Hepatic stellate cell (primary cell): ENCODE measurements at regions not wholly inside any gene's neighbourhood (a gene's known extent, or its start where the extent isn't known, plus 50 kb on each side); places are given as distances from the start of the nearest gene placed in this dataset.
"Not testable (repeated sequence)": the region's sequence is repeated elsewhere in the genome, so short reads cannot be mapped to it uniquely, and the experiment has no call there.

ENCODE experiments used
- DNase-seq: peaks from one replicate; pipeline ENCODE4 v3.0.0; 2011; ENCODE audit warnings: low spot score

DNA sequence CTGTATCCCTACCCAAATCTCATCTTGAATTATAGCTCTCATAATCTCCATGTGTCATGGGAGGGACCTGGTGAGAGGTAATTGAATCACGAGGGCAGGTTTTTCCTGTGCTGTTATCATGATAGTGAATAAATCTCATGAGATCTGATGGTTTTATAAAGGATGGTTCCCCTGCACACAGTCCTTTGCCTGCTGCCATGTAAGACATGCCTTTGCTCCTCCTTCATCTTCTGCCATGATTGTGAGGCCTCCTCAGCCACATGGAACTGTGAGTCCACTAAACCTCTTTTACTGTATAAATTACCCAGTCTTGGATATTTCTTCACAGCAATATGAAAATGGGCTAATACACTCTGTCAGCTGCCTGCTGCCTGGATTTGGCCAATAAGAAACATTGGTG lies 133.8 kb upstream of the POU3F1 start:
- DNase-seq = not testable (repeated sequence)

DNA sequence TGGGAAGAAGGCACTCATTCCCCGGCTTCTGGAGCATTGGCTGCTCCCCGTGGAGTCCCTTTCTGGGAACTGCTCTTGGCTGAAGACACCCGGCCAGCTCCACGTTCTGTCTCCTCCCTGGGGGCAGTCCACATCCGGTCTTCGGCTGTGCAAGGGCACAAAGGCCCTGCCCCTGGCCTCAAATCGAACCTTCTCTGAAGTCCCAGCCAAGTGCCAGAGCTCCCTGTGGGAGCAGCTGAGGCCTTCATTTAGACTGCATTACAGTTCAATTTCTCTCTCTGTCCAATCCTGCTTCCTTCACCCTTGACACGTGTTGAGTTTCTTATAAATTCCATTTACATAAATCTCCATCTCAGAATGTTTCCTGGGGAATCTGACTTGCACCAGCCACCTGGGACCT lies 132.9 kb upstream of the POU3F1 start:
- no peak for DNase-seq

DNA sequence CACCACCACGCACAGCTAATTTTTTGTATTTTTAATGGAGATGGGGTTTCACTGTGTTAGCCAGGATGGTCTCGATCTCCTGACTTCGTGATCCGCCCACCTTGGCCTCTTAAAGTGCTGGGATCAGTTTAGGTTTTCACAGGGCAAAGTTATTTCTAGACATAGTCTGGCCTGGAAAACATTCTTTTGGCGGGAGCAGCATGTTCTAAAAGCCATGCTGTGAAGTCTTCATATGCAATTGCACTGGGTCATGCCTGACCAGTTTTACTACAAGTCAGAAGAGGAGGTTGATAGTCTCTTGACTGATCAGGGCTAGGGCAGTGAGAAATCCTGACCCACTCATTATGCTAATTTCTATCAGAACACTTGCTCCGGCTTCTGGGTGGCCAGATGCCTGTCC lies 131.6 kb upstream of the POU3F1 start:
- DNase-seq = no peak

DNA sequence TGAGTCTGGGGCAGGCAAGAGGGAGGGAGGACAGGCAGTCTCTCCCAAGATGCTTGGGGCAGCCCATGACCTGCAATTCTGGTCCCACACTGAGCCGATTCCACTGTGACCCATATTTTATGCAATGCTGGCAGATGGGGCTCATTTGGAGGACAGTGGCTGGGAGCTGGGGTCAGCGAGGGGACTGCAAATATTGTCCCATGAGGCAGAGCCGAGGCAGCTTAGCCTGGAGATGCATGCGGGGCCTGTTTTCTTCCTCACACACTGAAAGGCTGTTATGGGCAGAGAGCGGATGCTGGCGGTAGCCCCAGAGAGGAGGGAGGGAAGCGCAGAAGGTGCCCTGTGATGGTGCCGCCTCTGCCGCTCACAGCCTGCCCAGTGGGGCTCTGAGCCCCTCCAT lies 128.5 kb upstream of the POU3F1 start:
- DNase-seq = no peak

DNA sequence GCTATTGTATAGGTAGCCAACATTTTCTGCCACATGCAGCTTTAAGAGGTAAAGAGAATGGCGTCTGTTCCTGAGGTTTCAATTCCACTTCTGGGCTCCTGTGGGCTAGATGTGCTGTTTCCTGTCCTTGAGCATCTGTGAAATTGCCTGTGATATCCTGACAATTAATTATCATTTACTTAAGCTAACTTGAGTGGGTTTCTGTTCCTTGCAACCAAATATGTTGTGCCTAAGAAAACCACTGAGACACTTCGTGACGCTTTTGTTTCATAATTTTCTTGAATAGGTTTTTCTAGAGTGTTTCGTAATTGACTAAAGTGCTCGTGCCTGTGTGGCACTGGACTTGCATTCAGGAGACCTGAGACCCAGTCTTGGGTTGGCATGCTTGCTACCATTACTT lies 127.3 kb upstream of the POU3F1 start:
- DNase-seq = no peak

DNA sequence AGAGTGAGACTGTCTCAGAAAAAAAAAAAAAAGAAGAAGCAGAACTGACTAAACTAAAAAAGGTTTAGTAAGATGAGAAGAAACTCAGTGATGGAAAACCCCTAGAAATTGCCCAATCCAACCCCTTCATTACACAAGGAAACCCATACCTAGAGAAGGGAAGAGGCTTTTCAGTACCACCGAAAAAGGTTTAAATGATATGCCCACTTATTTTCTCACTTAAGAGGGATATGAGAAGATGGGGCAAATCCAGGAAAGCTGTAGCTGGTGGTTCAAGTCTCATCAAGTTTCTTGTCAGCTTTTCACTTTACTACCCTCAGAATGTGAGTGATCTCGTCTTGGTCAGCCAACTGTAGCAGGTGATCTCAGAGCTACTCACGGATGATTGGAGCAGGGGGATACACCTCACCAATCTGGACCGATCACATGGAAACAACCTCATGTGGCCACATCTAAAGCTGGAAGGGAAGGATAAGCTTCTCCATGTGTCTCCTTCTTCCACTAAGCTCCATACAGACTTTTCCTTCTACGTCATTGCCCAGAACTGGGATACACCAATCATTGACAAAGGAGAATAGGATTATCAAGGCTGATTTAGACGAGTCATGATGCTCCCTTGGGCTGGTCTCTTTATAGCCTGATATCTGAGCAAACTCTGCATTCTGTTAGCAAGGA lies 126.7 kb upstream of the POU3F1 start:
- no peak for DNase-seq

DNA sequence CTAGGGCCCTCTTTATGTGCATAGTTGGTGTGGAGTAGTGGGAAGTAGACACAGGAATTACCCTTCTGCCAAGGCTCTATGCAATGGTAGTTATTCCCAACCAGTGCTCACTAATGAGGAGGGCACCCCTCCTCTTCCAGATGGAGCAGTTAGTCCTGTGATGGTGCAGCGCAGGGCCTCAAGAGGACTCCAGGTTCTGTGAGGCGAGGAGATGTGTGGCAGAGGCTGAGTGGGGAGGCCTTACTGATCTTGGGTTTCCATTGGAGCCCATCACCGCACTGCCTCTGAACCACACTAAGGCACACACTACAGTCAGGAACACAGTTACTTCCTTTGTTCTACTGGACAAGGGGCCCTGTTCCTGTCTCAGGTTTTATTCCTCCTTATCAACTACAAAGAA lies 122.5 kb upstream of the POU3F1 start:
- no peak for DNase-seq

DNA sequence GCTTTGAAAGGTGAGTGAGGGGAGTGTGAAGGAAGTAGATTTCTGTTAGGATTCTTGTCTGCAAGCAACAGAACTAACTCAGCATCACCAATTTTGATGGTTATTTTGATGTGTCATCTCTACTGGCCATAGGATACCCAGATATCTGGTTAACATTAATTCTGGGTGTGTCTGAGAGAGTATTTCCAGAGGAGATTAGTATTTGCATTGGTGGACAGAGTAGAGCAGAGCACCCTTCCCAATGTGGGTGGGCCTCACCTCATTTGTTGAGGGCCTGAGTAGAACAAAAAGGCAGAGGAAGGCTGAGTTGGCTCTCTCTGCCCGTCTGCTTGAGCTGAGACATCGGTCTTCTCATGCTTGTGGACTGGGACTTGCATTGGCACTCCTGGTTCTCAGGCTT lies 121.8 kb upstream of the POU3F1 start:
- no peak for DNase-seq

DNA sequence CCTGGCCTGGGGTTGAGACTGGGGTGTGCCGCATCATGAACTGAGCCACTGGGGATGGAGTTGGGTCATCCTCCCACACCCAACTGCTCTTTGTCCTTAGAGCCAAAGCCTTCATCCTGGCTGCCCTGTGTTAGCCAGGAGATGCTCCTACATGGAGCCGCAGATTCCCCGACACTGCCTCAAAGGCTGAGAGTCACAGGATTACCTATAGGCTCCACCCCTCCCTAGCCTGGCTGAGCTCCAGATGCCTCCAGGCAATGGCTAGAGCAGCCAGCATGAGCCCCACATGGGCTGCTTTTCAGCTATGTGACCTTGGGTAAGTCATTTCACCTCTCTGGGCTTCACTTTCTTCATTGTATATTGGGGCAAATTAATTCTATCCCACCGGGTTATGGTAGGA lies 119.9 kb upstream of the POU3F1 start:
- no peak for DNase-seq

DNA sequence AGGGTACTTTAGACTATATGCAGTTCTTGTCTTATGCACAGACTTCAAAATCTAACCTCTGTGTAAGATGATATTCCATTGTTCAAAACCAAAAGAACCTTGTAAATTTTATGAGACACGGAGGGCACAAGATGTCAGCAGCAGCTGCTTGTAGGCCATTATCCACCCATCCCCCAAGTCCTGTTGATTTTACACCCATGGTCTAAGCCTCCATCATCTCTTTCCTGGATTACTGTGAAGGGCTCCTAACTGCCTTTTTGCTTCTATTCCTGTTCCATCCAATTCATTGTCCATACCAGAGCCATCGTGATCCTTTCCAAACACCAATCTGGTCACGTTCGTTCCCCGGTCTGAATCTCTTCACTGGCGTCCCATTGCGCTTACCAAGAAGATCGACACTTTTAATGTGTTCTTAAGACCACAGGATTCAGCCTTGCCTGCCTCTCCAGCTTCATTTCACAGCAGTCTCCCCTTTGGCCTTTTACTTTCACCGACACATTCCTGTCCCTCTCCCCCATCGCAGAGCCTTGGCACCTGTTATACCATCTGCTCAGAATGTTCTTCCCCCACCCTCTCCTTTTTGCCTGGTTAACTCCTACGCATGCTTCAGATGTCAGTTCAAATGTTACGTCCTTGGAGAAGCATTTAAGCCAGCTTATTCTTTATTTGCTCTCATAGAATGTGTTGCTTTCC lies 107.3 kb upstream of the POU3F1 start:
- no peak for DNase-seq

DNA sequence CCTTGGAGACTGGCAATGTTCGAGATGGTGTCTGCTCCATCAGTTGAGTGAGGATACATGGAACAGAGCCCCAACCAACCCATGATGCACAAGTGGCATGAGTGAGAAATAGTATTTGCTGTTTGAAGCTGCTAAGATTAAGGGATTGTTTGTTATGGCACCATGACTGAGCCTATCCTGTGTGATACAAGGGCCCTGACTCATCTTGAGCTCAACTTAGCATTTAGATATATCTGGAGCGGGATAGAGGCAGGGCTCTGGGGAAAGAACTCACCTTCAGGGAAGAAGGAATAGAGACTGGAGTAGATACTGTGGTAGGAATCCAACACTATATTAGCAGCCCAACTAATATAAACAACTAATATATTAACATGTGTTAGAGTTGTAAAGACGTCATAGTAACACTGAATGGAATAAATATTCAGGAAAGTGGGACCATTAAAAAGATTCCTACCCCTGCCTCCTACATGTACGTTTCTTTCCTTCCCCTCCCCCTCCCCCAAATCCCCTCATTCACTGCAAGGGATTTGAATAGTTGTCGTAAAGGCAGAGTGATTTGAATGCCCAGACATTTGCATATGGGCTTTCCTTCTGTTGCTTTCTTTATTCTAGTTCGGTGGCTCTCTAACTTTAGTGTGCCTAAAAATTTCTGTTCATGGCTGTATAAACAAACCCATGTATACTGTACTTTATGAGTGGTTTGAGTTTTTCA lies 106.6 kb upstream of the POU3F1 start:
- DNase-seq = no peak

DNA sequence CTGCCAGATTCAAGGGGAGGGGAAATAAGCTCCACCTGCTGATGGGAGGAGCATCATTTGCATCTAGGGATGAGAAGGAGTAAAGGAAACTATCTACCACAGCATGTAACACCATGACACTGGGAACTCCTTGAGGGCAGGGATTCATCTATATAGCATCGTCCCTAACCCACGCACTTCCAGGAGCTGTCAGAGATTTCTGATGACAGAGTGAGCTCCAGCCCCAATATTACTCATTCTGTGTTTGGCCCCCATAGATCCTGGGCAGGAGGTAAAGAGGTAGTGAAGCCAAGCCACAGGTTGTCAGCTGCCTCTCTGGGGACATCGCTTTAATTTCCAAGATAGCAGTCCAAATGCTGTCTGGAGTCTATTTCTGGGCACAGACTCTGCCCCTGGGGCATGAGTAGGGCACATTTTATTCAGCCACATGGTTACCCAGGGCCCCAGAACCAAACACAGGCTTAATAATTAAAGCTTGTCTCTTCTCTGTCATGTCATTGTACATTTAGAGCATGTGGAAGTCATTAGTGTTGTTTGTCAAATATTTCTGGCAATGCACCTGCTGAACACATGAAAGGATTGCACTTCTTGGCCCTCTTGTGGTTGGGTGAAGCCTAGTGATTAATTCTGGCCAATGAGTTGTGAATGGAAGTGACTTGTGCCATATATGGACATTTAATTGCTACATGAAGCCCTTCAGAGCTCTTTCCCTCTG lies 105.9 kb upstream of the POU3F1 start:
- no peak for DNase-seq

DNA sequence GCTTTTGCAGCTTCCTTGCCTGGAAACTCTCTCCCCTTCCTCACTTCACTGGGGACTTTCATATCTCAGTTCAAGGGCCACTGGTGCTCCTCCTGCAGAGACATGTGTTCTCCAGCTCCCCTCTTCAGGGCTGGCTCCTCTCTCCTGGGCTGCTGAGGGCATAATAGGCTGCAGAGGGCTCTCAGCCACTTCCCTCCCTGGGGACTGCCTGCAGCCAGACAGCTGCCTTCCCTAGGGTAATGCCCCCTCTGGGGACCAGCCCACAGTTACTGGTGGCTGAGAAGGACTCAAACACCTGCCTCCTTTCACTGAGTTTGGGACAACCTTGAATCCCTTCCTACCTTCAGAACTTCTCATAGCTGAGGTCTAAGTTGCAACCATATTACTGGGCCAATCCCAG lies 104.8 kb upstream of the POU3F1 start:
- no peak for DNase-seq

DNA sequence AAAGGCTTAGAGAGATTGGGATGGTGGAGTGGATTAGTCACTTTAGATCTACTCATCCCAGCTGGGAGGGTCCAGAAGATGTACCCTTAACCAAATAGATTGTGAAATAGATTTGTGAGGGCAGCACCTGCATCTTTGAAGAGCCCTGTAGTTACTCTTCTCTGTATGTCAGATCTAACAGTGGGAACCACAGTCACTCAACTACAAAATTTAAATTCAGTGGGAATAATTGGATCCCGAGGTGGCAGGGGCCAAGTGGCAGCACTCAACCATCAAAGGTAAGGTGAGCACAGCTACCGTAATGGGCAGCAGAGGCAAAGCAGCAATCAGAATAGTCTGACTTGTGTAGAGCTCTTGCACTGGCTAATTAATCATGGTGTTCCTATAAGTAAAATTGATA lies 99.5 kb upstream of the POU3F1 start:
- not testable (repeated sequence) for DNase-seq

DNA sequence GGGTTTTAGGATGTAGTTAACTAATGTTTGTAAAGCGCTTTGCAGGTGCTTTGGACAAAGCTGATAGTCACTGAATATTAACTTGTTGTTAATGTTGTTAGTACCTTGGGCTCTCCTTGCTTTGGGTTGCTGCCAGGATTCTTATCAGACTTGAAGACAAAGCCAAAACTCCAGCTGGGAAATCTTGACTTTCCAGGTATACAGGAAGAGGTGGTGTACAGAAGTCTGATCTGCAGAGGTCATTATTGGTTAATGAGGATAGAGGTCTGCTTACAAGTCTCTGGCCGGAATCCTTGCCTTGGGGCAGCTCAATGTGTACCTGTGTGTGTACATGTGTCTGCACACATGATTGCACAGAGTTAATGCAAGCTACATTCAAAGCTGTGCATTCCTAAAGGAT lies 96.0 kb upstream of the POU3F1 start:
- DNase-seq = no peak

DNA sequence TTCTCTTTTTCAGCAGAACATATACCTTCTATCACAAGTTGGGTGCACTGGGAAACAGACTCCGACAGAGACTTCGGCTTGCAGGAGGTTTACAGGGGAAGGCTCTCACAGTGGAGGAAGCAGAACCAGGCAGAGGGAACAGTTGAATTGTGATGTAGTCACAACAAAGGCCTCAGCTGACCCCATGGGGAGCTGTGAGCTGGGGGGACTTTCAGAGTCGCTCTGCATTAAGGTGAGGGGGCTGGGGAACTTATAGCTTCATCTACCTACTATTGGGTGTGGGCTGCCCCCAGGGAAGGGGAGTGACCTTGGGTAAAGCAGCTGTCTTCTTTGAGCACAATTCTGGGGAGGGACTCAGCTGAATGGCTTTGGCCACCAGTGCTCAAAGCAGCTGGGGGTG lies 94.9 kb upstream of the POU3F1 start:
- DNase-seq = no peak

DNA sequence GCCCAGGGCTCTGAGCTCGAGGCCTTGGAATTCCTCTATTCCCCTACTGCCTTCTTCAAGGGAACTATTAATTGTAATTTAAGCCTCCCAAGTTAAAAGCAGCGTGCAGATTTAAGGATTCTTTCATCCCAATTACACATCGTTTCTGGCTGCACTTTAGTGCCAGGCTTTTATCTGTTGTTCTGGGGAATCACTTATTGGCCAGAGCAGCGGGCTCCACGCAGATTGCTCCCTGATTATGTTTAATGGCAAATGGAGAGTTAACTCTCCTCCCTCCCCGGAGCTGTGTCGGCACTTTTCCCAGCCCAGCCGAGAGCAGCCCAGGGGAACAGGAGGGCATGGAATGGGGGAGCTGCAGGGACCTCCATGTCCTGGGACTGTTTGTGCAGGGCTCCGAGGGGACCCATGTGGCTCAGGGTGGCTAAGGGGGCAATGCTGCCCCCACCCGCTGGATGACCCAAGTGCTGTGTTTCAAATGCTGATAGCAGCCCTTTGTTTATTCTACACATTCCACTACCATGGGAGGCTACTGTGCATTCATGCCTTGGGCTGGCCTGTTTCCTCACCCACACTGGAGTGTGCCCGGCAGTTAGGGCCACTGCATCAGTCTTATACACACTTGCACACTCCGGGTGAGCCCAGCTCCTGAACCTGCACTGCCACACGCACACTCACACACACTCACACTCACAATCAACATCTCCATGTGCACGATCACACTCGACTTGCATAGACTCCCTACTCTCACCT lies 93.3 kb upstream of the POU3F1 start:
- DNase-seq = no peak

DNA sequence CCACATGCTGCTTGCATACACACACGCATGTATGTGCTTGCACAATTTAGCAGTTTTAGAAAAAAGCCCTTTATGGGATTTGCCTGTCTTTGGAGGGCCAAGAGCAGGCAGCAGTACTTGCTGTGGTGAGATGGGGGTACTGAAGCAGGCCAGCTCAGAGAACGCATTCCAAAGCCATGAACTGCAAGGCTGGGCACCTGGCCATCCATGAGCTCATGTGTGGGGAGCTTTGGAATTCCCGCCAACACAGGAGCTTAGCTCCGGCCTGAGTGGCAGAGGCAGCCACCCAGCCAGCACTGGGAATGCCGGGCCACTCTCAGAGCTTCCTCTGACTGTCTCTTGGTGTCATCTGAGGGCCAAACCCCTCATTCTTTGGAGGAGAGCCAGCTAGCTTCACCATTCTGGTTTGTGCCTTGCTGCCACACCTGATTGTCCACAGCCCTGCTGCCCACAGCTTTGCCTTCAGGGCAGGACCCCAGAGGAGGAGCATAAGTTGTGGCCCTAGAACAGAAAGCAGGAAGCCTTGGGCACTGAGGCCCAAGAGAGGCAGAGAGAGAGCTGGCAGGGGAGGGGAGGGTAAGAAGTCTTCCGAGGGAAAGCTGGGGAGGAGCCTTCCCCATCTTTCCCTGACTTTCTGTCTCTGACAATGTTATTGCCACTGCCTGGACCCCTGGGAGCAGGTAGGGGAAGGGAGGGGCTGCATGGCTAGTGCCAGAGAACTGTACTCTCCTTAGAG lies 92.1 kb upstream of the POU3F1 start:
- DNase-seq = peak; percentile 89

DNA sequence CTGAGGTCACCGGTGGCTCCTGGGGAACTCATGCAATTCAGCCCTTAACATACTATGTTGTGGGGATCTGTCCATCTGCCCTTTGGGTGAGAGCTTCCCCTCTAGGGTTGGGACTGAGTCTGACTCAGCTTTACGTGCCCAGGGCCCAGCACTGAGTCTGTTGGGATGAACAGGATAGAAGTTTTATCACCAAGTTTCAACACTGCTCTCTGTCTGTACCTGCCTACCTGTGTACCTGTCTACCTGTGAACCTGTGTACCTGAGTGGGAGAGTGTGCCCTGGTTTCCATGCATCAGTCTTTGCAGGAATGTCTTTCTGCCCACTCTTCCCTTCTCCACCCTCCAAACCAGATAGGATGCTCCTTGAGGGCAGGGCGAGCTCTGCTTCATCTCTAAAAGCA lies 90.6 kb upstream of the POU3F1 start:
- no peak for DNase-seq

DNA sequence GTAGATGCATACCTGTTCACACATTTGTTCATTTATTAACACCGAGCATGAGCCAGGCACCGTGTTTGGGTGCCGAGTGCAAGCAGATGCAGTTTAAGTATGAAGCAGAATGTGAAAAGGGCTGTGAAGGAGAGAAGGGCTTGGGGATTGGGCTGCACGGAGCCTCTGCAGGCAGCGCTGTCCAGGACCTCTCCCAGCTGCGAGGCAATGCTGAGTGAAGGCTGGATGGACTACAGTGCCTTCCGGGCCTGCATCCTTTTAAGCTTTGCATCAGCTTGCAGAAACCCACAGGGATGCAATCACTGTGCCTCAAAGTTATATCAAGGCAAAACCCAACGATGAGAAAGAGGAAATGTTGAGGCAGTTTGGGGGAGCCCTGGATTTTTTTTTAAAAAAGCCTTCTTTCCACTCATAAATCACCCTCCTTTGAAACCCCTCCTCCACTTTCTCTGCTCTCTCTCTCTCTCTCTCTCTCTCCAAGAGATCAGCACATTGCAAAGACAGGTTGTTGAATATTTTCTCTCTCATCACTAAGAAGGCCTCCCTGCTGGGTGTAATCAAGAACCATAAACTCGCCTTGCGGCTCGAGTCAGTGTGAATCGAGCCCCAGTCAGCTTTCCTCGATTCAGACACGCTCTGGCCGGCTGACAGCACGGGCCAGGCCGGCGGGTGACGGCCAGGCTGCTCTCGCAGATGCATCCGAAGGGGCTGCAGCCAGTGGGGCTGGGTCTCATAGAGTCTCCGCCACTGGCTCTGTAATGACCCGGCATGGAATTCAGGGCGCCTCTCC lies 89.2 kb upstream of the POU3F1 start:
- DNase-seq = no peak
